Astrocyte (in vitro differentiated cells and primary cell): ENCODE measurements at regions not wholly inside any gene's neighbourhood (a gene's known extent, or its start where the extent isn't known, plus 50 kb on each side); places are given as distances from the start of the nearest gene placed in this dataset.

Experiments used
- DNase-seq: peaks from one replicate; pipeline ENCODE4 v3.0.0-alpha.2; 2010; ENCODE audit warnings: low read depth
- FAIRE-seq: peaks from 2 replicates; lab custom pipeline; 2011; peaks lifted over from hg19 to GRCh38; lab: Jason Lieb, UNC
- H2AFZ ChIP-seq: 2 replicates; pipeline ENCODE4 v1.6.0; 2012; ENCODE audit warnings: low read depth, low read length, inconsistent platforms
- H3K27ac ChIP-seq: 2 replicates; pipeline ENCODE4 v1.5.1; 2011; ENCODE audit warnings: low read depth, low read length, inconsistent platforms
- H3K27me3 ChIP-seq: 2 replicates; pipeline ENCODE4 v1.6.0; 2011; ENCODE audit warnings: low read length, inconsistent platforms; ENCODE audit not compliant: insufficient read depth
- H3K36me3 ChIP-seq: 2 replicates; pipeline ENCODE4 v1.5.1; 2011; ENCODE audit warnings: low read length, inconsistent platforms; ENCODE audit not compliant: insufficient read depth
- H3K4me1 ChIP-seq: 2 replicates; pipeline ENCODE4 v1.5.1; 2011; ENCODE audit warnings: low read length, inconsistent platforms; ENCODE audit not compliant: insufficient read depth
- H3K4me2 ChIP-seq: 2 replicates; pipeline ENCODE4 v1.6.0; 2012; ENCODE audit warnings: low read length, inconsistent platforms
- H3K4me3 ChIP-seq: 2 replicates; pipeline ENCODE4 v1.5.1; 2011; ENCODE audit warnings: low read depth, mild to moderate bottlenecking, low read length, inconsistent platforms; ENCODE audit not compliant: insufficient read depth
- H3K79me2 ChIP-seq: 2 replicates; pipeline ENCODE4 v1.6.0; 2012; ENCODE audit warnings: mild to moderate bottlenecking, low read length, inconsistent platforms; ENCODE audit not compliant: insufficient read depth
- H3K9ac ChIP-seq: 2 replicates; pipeline ENCODE4 v1.6.0; 2012; ENCODE audit warnings: mild to moderate bottlenecking, low read length, inconsistent platforms
- H3K9me3 ChIP-seq: 2 replicates; pipeline ENCODE4 v1.5.1; 2012; ENCODE audit warnings: low read depth, mild to moderate bottlenecking, low read length, inconsistent platforms; ENCODE audit not compliant: insufficient read depth
- H4K20me1 ChIP-seq: 2 replicates; pipeline ENCODE4 v1.6.0; 2012; ENCODE audit warnings: low read length, inconsistent platforms; ENCODE audit not compliant: insufficient read depth
- H3K27ac Mint-ChIP-seq: one replicate; pipeline ENCODE4 v1.8.0; 2021; ENCODE audit warnings: mild to moderate bottlenecking, mixed read lengths; ENCODE audit not compliant: unreplicated experiment
- H3K27me3 Mint-ChIP-seq: one replicate; pipeline ENCODE4 v1.8.0; 2021; ENCODE audit warnings: low read depth, mixed read lengths; ENCODE audit not compliant: unreplicated experiment
- H3K36me3 Mint-ChIP-seq: one replicate; pipeline ENCODE4 v1.8.0; 2021; ENCODE audit warnings: low read depth, mixed read lengths; ENCODE audit not compliant: unreplicated experiment
- H3K4me1 Mint-ChIP-seq: one replicate; pipeline ENCODE4 v1.8.0; 2021; ENCODE audit warnings: low read depth, mixed read lengths; ENCODE audit not compliant: unreplicated experiment
- H3K4me3 Mint-ChIP-seq: one replicate; pipeline ENCODE4 v1.8.0; 2021; ENCODE audit warnings: mild to moderate bottlenecking, moderate library complexity, mixed read lengths; ENCODE audit not compliant: unreplicated experiment
- H3K9me3 Mint-ChIP-seq: one replicate; pipeline ENCODE4 v1.8.0; 2021; ENCODE audit warnings: mild to moderate bottlenecking, mixed read lengths; ENCODE audit not compliant: unreplicated experiment
- EZH2 ChIP-seq: IDR thresholded peaks from 2 replicates; pipeline ENCODE4 v1.6.1; 2012; ENCODE audit warnings: mild to moderate bottlenecking, low read length, inconsistent platforms; ENCODE audit not compliant: insufficient read depth
- TF ChIP-seq, protein P1 (sequence below): IDR thresholded peaks from 2 replicates; pipeline ENCODE4 v1.5.1; 2011; ENCODE audit warnings: low read depth, mild to moderate bottlenecking, inconsistent platforms, low read length, moderate library complexity; ENCODE audit not compliant: insufficient read depth

DNA sequence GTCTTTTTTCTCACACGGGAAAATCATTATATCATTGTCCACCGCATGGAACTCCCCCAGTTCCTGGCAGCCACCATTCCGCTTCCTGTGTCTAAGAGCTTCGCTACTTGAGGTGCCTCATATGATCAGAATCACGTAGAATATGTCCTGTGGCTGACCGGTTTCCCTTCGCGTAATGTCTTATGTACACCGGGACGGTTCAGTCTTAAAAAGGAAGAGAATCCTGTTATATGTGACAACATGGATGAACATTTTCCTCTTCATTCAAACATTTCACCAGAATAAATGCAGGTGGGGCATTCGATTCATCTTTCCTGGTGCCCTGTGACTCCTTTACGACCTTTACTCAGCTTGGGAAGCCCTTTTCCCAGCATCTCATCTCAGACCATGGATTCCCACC lies 131.7 kb upstream of the TWIST2 start:
- FAIRE-seq (no peak), DNase-seq (no peak)
- no peaks in the 10 kb centered on the region for H3K4me1 Mint-ChIP-seq
- no peak overlapping the region for H3K4me3 Mint-ChIP-seq
- H3K4me1 ChIP-seq, result no peaks in the 10 kb centered on the region
- H3K79me2 ChIP-seq, result no peaks in the 10 kb centered on the region
- peaks cover 2% of the 10 kb centered on the region for H3K27me3 ChIP-seq
- H3K27ac Mint-ChIP-seq, result no peak overlapping the region
- H3K4me2 ChIP-seq, result no peak overlapping the region
- H4K20me1 ChIP-seq, result no peaks in the 10 kb centered on the region
- no peak overlapping the region for H2AFZ ChIP-seq
- H3K9ac ChIP-seq, result no peak overlapping the region
- no peak overlapping the region for H3K4me3 ChIP-seq
- H3K27me3 Mint-ChIP-seq, result peaks cover 30% of the 10 kb centered on the region
- no peaks in the 10 kb centered on the region for H3K36me3 Mint-ChIP-seq
- H3K9me3 Mint-ChIP-seq, result no peaks in the 10 kb centered on the region
- TF ChIP-seq EZH2, result no peak
- TF ChIP-seq, protein P1, sequence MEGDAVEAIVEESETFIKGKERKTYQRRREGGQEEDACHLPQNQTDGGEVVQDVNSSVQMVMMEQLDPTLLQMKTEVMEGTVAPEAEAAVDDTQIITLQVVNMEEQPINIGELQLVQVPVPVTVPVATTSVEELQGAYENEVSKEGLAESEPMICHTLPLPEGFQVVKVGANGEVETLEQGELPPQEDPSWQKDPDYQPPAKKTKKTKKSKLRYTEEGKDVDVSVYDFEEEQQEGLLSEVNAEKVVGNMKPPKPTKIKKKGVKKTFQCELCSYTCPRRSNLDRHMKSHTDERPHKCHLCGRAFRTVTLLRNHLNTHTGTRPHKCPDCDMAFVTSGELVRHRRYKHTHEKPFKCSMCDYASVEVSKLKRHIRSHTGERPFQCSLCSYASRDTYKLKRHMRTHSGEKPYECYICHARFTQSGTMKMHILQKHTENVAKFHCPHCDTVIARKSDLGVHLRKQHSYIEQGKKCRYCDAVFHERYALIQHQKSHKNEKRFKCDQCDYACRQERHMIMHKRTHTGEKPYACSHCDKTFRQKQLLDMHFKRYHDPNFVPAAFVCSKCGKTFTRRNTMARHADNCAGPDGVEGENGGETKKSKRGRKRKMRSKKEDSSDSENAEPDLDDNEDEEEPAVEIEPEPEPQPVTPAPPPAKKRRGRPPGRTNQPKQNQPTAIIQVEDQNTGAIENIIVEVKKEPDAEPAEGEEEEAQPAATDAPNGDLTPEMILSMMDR, result no peak
- H3K27ac ChIP-seq, result no peak overlapping the region
- H3K9me3 ChIP-seq, result no peaks in the 10 kb centered on the region
- H3K36me3 ChIP-seq, result no peaks in the 10 kb centered on the region

- Histone ChIP-seq H2AFZ (no peak overlapping the region), H3K4me2 (no peak overlapping the region), H3K27ac (no peak overlapping the region), H3K4me1 (no peaks in the 10 kb centered on the region), H3K27me3 (peaks cover 2% of the 10 kb centered on the region), H3K36me3 (no peaks in the 10 kb centered on the region), H3K79me2 (no peaks in the 10 kb centered on the region), H3K9ac (no peak overlapping the region), H3K4me3 (no peak overlapping the region), H4K20me1 (no peaks in the 10 kb centered on the region), H3K9me3 (no peaks in the 10 kb centered on the region)
- no peak for FAIRE-seq
- TF ChIP-seq, protein P1, result no peak
- no peak for TF ChIP-seq EZH2
- Mint-ChIP-seq H3K4me1 (no peaks in the 10 kb centered on the region), H3K27me3 (peaks cover 26% of the 10 kb centered on the region), H3K9me3 (no peaks in the 10 kb centered on the region), H3K36me3 (no peaks in the 10 kb centered on the region), H3K4me3 (no peak overlapping the region), H3K27ac (no peak overlapping the region)
- DNase-seq, result no peak
These were observed 131.3 kb upstream of the TWIST2 start for GRCh38 chr2:238716585-238716984.

DNA sequence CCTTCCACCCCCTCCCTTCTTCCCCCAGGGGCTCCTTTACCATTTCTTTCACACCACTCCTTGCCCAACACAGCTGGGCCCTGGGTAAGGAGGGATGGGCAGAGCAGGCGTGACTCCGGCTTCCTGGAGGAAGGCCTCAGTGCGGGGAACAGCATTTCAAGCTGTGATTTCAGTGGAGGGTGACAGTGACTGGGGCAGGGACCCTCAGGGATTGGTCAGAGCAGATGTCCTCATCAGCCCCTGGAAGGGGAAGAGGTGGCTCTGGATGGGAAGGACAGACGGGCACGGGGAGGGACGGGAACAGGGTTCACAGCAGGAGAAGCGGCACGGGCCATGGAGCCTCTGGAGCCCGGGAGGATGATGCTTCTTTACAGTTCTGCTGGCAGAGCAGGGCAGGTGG lies 130.8 kb upstream of the TWIST2 start:
- Histone ChIP-seq H2AFZ (no peak overlapping the region), H3K36me3 (no peaks in the 10 kb centered on the region), H3K4me3 (no peak overlapping the region), H3K4me2 (no peak overlapping the region), H3K79me2 (no peaks in the 10 kb centered on the region), H3K9ac (no peak overlapping the region), H3K27me3 (no peaks in the 10 kb centered on the region), H3K9me3 (no peaks in the 10 kb centered on the region), H3K27ac (no peak overlapping the region), H4K20me1 (no peaks in the 10 kb centered on the region), H3K4me1 (no peaks in the 10 kb centered on the region)
- no peak overlapping the region for H3K4me3 Mint-ChIP-seq
- TF ChIP-seq EZH2, result no peak
- TF ChIP-seq, protein P1, result no peak
- no peaks in the 10 kb centered on the region for H3K36me3 Mint-ChIP-seq
- no peak for FAIRE-seq
- no peak overlapping the region for H3K27ac Mint-ChIP-seq
- H3K9me3 Mint-ChIP-seq, result no peaks in the 10 kb centered on the region
- no peak for DNase-seq
- no peaks in the 10 kb centered on the region for H3K4me1 Mint-ChIP-seq
- peaks cover 21% of the 10 kb centered on the region for H3K27me3 Mint-ChIP-seq
